ENCODE measurements at regions not wholly inside any gene's neighbourhood (a gene's known extent, or its start where the extent isn't known, plus 50 kb on each side); places are given as distances from the start of the nearest gene placed in this dataset.
"Not testable (repeated sequence)": the region's sequence is repeated elsewhere in the genome, so short reads cannot be mapped to it uniquely, and the experiment has no call there.

- TF ChIP-seq POLR2A (IDR thresholded peaks at IDR 0.05), result no peak
- no peak for TF ChIP-seq CTCF (IDR thresholded peaks at IDR 0.05)
- no peak for DNase-seq
- no peaks in the 10 kb centered on the region for H3K9me3 ChIP-seq
- H3K4me1 ChIP-seq, result no peaks in the 10 kb centered on the region
- H3K36me3 ChIP-seq, result no peaks in the 10 kb centered on the region
- H3K4me3 ChIP-seq, result no peak overlapping the region
- no peaks in the 10 kb centered on the region for H3K27me3 ChIP-seq
- no peak overlapping the region for H3K27ac ChIP-seq
Observed at GRCh38 chr2:82330155-82330554, 2025.6 kb upstream of the LRRTM1 start.

- not testable (repeated sequence) for H3K27ac ChIP-seq, H3K36me3 ChIP-seq, H3K4me1 ChIP-seq, H3K4me3 ChIP-seq, H3K27me3 ChIP-seq, H3K9me3 ChIP-seq, DNase-seq
Observed at GRCh38 chr2:82326180-82326767, 2021.7 kb upstream of the LRRTM1 start.

- no peak for DNase-seq
- Histone ChIP-seq H3K27ac (no peak overlapping the region), H3K4me1 (no peaks in the 10 kb centered on the region), H3K9me3 (no peaks in the 10 kb centered on the region), H3K36me3 (no peaks in the 10 kb centered on the region), H3K4me3 (no peak overlapping the region), H3K27me3 (no peaks in the 10 kb centered on the region)
- TF ChIP-seq POLR2A (IDR thresholded peaks at IDR 0.05) (no peak), CTCF (IDR thresholded peaks at IDR 0.05) (no peak)
Observed at GRCh38 chr2:82320296-82320695, 2015.7 kb upstream of the LRRTM1 start.

- H3K4me3 ChIP-seq, result no peak overlapping the region
- no peaks in the 10 kb centered on the region for H3K4me1 ChIP-seq
- no peak for DNase-seq
- no peaks in the 10 kb centered on the region for H3K36me3 ChIP-seq
- no peak for TF ChIP-seq POLR2A (IDR thresholded peaks at IDR 0.05)
- no peak for TF ChIP-seq CTCF (IDR thresholded peaks at IDR 0.05)
- H3K27me3 ChIP-seq, result no peaks in the 10 kb centered on the region
- H3K27ac ChIP-seq, result no peak overlapping the region
- no peaks in the 10 kb centered on the region for H3K9me3 ChIP-seq
Observed at GRCh38 chr2:82317012-82317411, 2012.5 kb upstream of the LRRTM1 start.

- H3K4me3 ChIP-seq, result no peak overlapping the region
- DNase-seq, result no peak
- no peaks in the 10 kb centered on the region for H3K9me3 ChIP-seq
- H3K27ac ChIP-seq, result no peak overlapping the region
- no peaks in the 10 kb centered on the region for H3K4me1 ChIP-seq
- no peaks in the 10 kb centered on the region for H3K27me3 ChIP-seq
- no peaks in the 10 kb centered on the region for H3K36me3 ChIP-seq
- TF ChIP-seq CTCF (IDR thresholded peaks at IDR 0.05), result no peak
- no peak for TF ChIP-seq POLR2A (IDR thresholded peaks at IDR 0.05)
Observed at GRCh38 chr2:82316586-82316985, 2012.0 kb upstream of the LRRTM1 start.

- Histone ChIP-seq H3K27ac (no peak overlapping the region), H3K36me3 (no peaks in the 10 kb centered on the region), H3K4me3 (no peak overlapping the region), H3K4me1 (no peaks in the 10 kb centered on the region), H3K9me3 (no peaks in the 10 kb centered on the region), H3K27me3 (no peaks in the 10 kb centered on the region)
- no peak for TF ChIP-seq POLR2A (IDR thresholded peaks at IDR 0.05)
- no peak for TF ChIP-seq CTCF (IDR thresholded peaks at IDR 0.05)
- no peak for DNase-seq
Observed at GRCh38 chr2:82314836-82315472, 2010.4 kb upstream of the LRRTM1 start.
